Astrocyte (in vitro differentiated cells and primary cell): ENCODE measurements at regions not wholly inside any gene's neighbourhood (a gene's known extent, or its start where the extent isn't known, plus 50 kb on each side); places are given as distances from the start of the nearest gene placed in this dataset.

ENCODE experiments used
- CTCF ChIP-seq: IDR thresholded peaks from 2 replicates; pipeline ENCODE4 v1.5.1; 2011; ENCODE audit warnings: low read depth, mild to moderate bottlenecking, inconsistent platforms, low read length, moderate library complexity; ENCODE audit not compliant: insufficient read depth
- EZH2 ChIP-seq: IDR thresholded peaks from 2 replicates; pipeline ENCODE4 v1.6.1; 2012; ENCODE audit warnings: mild to moderate bottlenecking, low read length, inconsistent platforms; ENCODE audit not compliant: insufficient read depth

GRCh38 chr2:16211341-16211740, 271.0 kb downstream of the MYCN start:
- TF ChIP-seq CTCF (no peak), EZH2 (no peak)
